ENCODE measurements at regions not wholly inside any gene's neighbourhood (a gene's known extent, or its start where the extent isn't known, plus 50 kb on each side); places are given as distances from the start of the nearest gene placed in this dataset.

- DNase-seq: no peak
Observed at GRCh38 chr18:41618147-41618546, 336.9 kb upstream of the PIK3C3 start.

DNA sequence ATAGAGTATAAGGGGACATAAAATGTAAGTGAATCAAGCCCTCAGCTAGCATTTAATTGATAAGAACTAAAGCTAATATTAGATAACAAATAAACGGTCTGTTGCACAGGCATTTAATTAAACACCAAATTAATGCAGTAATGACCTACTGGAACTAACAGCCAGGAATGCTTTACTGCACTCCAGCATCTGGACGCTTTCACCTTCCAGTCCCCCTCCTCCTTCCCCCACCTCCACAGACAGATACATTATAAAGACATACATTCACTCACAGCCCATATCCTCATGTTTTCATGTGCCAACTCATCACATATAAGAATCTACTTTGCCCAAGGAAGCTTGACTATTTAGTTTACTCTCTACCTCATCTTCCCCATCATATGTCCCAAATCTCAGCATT lies 337.4 kb upstream of the PIK3C3 start:
- DNase-seq: no peak

DNA sequence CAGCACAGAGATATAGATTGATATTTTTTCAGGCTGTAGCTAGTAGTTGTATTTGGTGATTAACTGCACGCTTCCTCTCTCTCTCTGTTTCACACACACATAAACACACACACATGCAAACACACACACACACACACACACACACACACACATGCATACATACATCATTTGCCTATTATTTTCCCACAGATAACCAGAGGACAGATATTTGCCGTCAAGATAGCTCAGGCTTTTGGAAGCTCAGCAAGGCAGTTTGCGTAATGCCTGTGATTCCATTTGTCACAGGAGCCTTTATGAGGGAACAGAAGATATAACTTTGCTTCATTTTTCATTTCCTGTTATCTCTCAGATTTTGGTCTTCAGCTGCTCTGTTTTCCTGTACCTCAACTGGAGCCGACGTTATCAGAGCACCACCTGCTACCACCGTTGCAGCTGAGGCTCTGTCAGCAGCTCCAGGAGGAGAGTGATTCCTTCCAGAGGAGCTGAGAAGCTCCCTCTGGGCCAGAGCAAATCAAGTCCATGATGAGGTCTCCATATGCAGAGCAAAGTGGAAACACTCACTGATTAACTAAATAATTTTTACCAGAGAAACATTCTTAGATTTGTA lies 341.9 kb upstream of the PIK3C3 start:
- DNase-seq: no peak

DNA sequence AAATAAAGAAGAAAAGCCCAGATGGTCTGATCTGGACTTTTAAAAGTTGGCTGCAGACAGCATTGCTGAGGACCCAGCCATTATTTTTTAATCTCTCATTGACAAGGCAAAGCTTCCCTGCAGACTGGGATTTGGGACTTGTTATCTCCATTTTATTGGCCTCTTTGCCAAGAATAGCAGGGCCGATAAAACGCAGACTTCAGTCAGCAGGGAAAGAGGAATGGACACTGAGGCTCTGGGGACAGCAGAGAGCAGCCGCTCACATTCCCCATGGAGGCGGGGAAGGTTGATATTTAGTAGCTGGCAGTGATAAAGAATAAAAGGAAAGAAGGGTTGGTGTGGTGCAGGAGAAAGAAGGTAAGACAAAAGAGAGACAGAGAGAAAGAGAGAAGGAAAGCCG lies 350.1 kb upstream of the PIK3C3 start:
- DNase-seq: no peak

GRCh38 chr18:41602034-41602433 lies 353.0 kb upstream of the PIK3C3 start:
- DNase-seq: no peak

- no peak for DNase-seq
Observed at GRCh38 chr18:41600693-41601391, 354.2 kb upstream of the PIK3C3 start.

- DNase-seq: no peak
Observed at GRCh38 chr18:41599466-41599865, 355.6 kb upstream of the PIK3C3 start.

GRCh38 chr18:41594582-41594981 lies 360.5 kb upstream of the PIK3C3 start:
- DNase-seq: no peak

GRCh38 chr18:41593171-41593675 lies 361.8 kb upstream of the PIK3C3 start:
- DNase-seq: no peak

DNA sequence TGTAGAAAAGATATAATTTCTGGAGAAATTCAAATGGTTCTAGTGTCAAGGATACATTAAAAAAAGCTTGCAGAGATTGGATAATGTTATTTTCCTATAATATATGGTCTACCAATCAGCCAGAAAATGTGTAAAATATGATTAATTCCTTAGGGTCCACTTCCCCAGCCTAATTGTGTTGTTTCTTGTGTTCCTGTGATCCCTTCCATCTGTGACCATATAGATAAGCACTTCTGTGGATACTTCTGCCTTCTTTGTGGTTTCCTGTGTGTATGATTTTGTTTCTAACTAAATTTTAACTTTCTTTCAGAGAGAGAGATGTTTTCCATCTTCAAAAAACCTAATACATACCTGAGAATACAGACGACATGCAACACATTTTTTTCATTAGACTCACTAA lies 367.1 kb upstream of the PIK3C3 start:
- no peak for DNase-seq

DNA sequence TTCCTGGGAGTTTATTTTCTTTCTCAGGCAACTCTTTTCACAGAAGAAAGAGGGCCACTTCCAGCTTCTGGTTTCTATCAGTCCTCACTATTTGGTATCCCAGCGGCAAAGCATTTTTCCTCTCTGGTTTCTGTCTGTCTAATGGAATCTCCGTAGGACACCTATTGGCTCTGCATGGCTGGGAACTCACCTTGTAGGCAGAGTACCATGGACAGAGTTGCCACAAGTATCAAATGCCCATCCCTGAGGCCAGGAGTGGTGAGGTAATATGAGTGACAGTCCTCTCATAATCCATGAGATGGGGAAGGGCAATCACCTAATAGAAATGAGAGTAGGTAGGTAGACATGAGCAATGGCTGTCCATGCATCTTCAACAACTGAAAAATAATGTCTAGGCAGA lies 369.5 kb upstream of the PIK3C3 start:
- DNase-seq: no peak

- DNase-seq: no peak
Observed at GRCh38 chr18:41579185-41579584, 375.8 kb upstream of the PIK3C3 start.

DNA sequence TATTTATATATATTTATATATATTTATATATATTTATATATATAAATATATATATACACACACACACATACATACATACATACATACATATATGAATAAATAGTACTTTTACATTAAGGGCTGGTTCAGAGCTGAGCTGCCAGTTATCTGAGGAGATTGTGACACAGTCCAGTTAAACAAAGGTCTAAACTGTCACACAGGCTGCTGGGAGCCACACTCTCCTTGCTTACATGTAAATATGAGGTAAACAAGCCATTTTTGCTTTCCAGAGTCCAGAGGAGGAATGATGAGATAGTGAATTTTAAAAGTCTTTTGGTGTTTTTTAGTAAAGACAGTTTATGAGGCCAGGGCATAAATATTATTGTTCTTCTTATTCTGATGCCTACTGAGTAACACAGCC lies 377.5 kb upstream of the PIK3C3 start:
- no peak for DNase-seq

DNA sequence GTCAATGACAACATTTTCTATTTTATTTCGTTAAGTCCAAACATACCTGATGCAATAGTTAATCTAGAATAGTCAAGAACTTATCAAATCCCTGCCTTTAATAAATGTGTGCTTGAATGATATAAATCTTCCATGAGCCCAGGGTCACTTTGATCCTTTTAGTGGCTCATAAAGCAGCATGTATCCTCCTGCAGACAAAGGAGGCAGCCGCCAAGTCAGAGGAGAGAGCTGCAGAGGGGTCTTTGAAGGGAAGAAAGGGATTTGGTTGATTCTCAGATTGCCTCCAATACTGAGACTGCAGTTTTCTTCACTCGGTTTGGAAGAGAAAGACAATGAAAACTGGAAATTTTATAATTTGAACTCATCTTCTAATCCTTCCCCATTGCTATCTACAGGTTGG lies 378.4 kb upstream of the PIK3C3 start:
- DNase-seq: no peak

GRCh38 chr18:41569867-41570266 lies 385.2 kb upstream of the PIK3C3 start:
- DNase-seq: no peak

DNA sequence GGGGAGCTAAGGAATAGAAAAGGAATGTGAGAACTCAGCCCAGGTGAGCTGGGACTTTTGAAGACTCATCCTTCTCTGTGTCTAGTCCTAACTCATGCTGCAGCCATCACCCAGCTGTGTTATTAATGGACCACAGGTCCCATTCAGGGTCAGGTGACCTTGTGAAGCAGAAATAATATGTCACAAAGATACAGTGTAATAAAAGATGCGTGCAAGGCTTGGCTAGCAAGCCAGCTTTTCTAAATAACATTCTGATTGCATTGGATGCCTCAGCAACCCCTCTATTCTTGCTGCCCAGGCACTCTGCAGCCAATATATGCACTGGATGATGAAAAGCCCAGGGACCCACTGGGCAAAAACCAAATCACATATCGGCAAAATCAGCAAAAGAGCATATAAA lies 393.1 kb upstream of the PIK3C3 start:
- DNase-seq: no peak

DNA sequence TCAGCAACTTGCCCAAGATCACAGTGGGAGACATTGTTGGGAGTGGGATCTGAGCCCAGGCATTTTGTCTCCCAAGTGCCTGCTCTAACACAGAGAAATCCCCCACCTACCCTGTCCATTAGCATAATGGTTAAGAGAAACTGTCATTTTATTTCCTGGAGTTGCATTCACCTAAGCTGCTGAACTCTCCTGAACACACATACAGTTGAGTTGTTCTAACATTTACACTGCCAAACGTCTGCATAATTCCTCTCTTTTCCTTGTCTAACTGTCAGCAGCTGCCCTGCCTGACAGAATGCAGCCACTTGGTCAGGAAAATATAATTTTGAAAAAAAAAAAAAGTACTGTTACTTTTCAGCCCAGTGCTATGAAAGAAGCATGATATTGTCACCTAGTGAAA lies 396.3 kb upstream of the PIK3C3 start:
- DNase-seq: no peak

DNA sequence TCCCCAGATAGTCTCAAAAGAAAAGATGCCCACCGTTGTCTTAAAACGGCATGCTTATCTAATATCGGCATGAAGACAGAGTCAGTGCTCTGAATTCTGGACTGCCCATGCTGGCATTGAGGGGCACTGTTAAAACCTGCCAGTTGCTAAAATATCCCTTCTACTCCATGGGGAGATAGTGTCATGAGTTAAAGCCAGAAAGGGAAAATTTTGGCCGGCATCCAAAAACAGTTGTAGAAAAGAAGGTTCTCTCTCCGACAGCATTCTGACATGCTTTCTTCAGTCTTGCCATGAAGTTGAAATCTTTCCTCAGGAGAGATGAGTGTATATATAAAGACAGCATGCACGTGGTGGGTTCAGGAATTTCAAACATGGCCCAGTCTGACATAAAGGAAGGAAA lies 401.3 kb upstream of the PIK3C3 start:
- no peak for DNase-seq

- DNase-seq: no peak
Observed at GRCh38 chr18:41548521-41549260, 406.3 kb upstream of the PIK3C3 start.

DNA sequence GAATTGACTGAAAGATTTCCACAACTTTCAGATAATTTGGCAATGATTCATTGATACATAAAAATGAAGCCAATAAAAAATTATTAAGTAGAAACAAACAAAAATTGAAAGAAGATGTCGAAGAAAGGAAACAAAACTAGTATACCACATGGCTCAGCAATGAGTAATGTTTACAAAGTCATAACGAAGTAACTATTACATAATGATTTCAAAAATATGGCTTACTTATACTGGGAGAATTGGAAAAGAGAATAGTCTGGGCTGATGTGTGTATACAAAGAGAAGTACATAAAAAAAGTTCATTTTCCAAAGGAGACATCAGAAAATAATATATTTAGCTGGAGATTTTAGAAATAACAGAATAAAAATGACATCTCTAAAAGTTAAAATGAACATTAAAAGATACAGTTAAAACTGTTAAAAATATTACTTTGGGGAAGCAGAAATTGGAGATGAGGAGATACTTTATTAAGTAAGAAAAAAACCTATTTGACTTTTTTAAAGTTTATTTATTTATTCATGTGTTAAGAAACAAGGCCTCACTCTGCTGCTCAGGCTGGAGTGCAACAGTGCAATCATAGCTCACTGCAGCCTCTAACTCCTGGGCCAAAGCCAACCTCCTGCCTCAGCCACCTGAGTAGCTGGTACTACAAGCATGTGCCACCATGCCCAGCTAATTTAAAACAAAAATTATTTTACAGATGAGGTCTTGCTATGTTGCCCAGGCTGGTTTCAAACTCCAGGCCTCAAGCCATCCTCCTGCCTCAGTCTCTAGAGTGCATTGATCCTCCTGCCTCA lies 409.7 kb upstream of the PIK3C3 start:
- DNase-seq: no peak

- no peak for DNase-seq
Observed at GRCh38 chr18:41543815-41544214, 411.2 kb upstream of the PIK3C3 start.

DNA sequence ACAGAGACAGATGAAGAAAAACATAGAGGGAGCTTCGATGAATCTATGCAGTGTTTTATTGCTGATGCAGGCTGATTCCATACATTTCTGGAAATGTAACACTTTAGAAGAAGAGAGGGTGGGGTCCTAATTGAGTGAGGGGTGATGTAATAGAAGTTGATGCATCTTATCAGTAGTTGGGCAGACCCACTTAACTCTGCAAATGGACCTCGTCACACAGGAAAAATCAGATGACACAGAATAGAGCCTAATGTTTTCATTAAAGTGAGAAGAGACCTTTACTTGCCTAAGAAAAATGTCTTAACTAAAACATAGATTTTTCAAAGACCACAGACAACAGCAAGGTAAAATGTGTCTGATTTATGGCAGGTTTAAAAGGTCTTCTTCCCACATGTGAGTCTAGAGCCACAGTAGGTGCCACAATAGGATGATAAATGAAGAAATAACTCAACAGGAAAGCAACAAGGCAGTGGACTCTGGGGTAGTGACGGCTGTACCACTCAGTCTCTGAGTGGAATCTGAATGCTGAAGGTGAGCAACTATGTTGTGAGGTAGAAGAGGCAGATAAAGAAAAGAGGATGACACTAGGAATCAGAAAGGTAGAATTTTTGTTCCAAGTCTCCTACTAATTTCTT lies 414.7 kb upstream of the PIK3C3 start:
- no peak for DNase-seq

- DNase-seq: no peak
Observed at GRCh38 chr18:41538751-41539150, 416.3 kb upstream of the PIK3C3 start.
